NB4 (cell line): ENCODE measurements at regions not wholly inside any gene's neighbourhood (a gene's known extent, or its start where the extent isn't known, plus 50 kb on each side); places are given as distances from the start of the nearest gene placed in this dataset.
"Not testable (repeated sequence)": the region's sequence is repeated elsewhere in the genome, so short reads cannot be mapped to it uniquely, and the experiment has no call there.

Source experiments
- DNase-seq: peaks from one replicate; pipeline ENCODE4 v3.0.0; 2010; ENCODE audit warnings: low read depth
- H3K4me3 ChIP-seq: one replicate; pipeline ENCODE4 v1.5.1; 2011; ENCODE audit warnings: mild to moderate bottlenecking, low read depth, low read length, moderate library complexity
- CTCF ChIP-seq: IDR thresholded peaks from one replicate; pipeline ENCODE4 v1.5.1; 2012; ENCODE audit warnings: low read depth, low read length
- MAX ChIP-seq: IDR thresholded peaks from 2 replicates; pipeline ENCODE4 v1.6.1; 2011; ENCODE audit warnings: low read depth, low read length
- MYC ChIP-seq: IDR thresholded peaks from 2 replicates; pipeline ENCODE4 v1.6.1; 2011; ENCODE audit warnings: low read depth, low read length
- POLR2A ChIP-seq: IDR thresholded peaks from 2 replicates; pipeline ENCODE4 v1.6.1; 2011; ENCODE audit warnings: mild to moderate bottlenecking; ENCODE audit not compliant: insufficient read length; ENCODE audit errors: extremely low read depth

GRCh38 chr9:17876687-17877086 lies 297.8 kb downstream of the SH3GL2 start:
- no peak for DNase-seq
- TF ChIP-seq POLR2A: no peak
- no peak for TF ChIP-seq CTCF
- TF ChIP-seq MAX: no peak
- TF ChIP-seq MYC: no peak
- no peak overlapping the region for H3K4me3 ChIP-seq

GRCh38 chr9:17878810-17879370 lies 300.0 kb downstream of the SH3GL2 start:
- no peak for DNase-seq
- H3K4me3 ChIP-seq: no peak overlapping the region
- no peak for TF ChIP-seq MAX
- no peak for TF ChIP-seq MYC
- no peak for TF ChIP-seq POLR2A
- TF ChIP-seq CTCF: no peak

GRCh38 chr9:17881371-17881770 lies 302.5 kb downstream of the SH3GL2 start:
- no peak for DNase-seq
- TF ChIP-seq CTCF: no peak
- no peak for TF ChIP-seq MAX
- no peak for TF ChIP-seq POLR2A
- TF ChIP-seq MYC: no peak
- no peak overlapping the region for H3K4me3 ChIP-seq

- H3K4me3 ChIP-seq: no peak overlapping the region
- DNase-seq: no peak
- no peak for TF ChIP-seq MYC
- TF ChIP-seq POLR2A: no peak
- no peak for TF ChIP-seq MAX
- no peak for TF ChIP-seq CTCF
Observed at GRCh38 chr9:17882688-17883594, 304.1 kb downstream of the SH3GL2 start.

- no peak for DNase-seq
- H3K4me3 ChIP-seq: no peak overlapping the region
- no peak for TF ChIP-seq POLR2A
- no peak for TF ChIP-seq MAX
- no peak for TF ChIP-seq CTCF
- TF ChIP-seq MYC: no peak
Observed at GRCh38 chr9:17888066-17888465, 309.2 kb downstream of the SH3GL2 start.

GRCh38 chr9:17888964-17889363 lies 310.1 kb downstream of the SH3GL2 start:
- H3K4me3 ChIP-seq, DNase-seq: not testable (repeated sequence)
